HG03159 (cell line): ENCODE measurements at regions not wholly inside any gene's neighbourhood (a gene's known extent, or its start where the extent isn't known, plus 50 kb on each side); places are given as distances from the start of the nearest gene placed in this dataset.

Experiments used
- ATAC-seq: cut with Tn5 transposase; IDR thresholded peaks from one replicate; pipeline ENCODE4 v1.9.1; 2021; ENCODE audit warnings: mild to moderate bottlenecking, moderate library complexity; ENCODE audit not compliant: unreplicated experiment

GRCh38 chr12:67829896-67830295 lies 159.4 kb upstream of the IFNG-AS1 start:
- no peak for ATAC-seq

- ATAC-seq = no peak
Observed at GRCh38 chr12:67832155-67832554, 157.1 kb upstream of the IFNG-AS1 start.

- ATAC-seq = no peak
Observed at GRCh38 chr12:67833602-67834001, 155.6 kb upstream of the IFNG-AS1 start.

- no peak for ATAC-seq
Observed at GRCh38 chr12:67837876-67838275, 151.4 kb upstream of the IFNG-AS1 start.

- no peak for ATAC-seq
Observed at GRCh38 chr12:67842124-67842523, 147.1 kb upstream of the IFNG-AS1 start.

GRCh38 chr12:67843257-67843656 lies 146.0 kb upstream of the IFNG-AS1 start:
- ATAC-seq = no peak

GRCh38 chr12:67852701-67853100 lies 136.5 kb upstream of the IFNG-AS1 start:
- no peak for ATAC-seq

- no peak for ATAC-seq
Observed at GRCh38 chr12:67853204-67853603, 136.0 kb upstream of the IFNG-AS1 start.

GRCh38 chr12:67854351-67854750 lies 134.9 kb upstream of the IFNG-AS1 start:
- no peak for ATAC-seq

- no peak for ATAC-seq
Observed at GRCh38 chr12:67855103-67855502, 134.1 kb upstream of the IFNG-AS1 start.

- no peak for ATAC-seq
Observed at GRCh38 chr12:67871231-67871630, 118.0 kb upstream of the IFNG-AS1 start.

GRCh38 chr12:67873355-67873754 lies 115.9 kb upstream of the IFNG-AS1 start:
- no peak for ATAC-seq

GRCh38 chr12:67876305-67876915 lies 112.8 kb upstream of the IFNG-AS1 start:
- ATAC-seq = no peak

GRCh38 chr12:67877727-67878126 lies 111.5 kb upstream of the IFNG-AS1 start:
- ATAC-seq = no peak

- no peak for ATAC-seq
Observed at GRCh38 chr12:67879937-67880336, 109.3 kb upstream of the IFNG-AS1 start.

- no peak for ATAC-seq
Observed at GRCh38 chr12:67881565-67881964, 107.7 kb upstream of the IFNG-AS1 start.

GRCh38 chr12:67884596-67884995 lies 104.7 kb upstream of the IFNG-AS1 start:
- no peak for ATAC-seq

GRCh38 chr12:67885375-67886169 lies 103.7 kb upstream of the IFNG-AS1 start:
- ATAC-seq = no peak

- no peak for ATAC-seq
Observed at GRCh38 chr12:67887065-67887464, 102.2 kb upstream of the IFNG-AS1 start.

- ATAC-seq = no peak
Observed at GRCh38 chr12:67889931-67890330, 99.3 kb upstream of the IFNG-AS1 start.

- ATAC-seq = no peak
Observed at GRCh38 chr12:67890726-67891258, 98.5 kb upstream of the IFNG-AS1 start.

- no peak for ATAC-seq
Observed at GRCh38 chr12:67891596-67891995, 97.7 kb upstream of the IFNG-AS1 start.
